ENCODE measurements at regions not wholly inside any gene's neighbourhood (a gene's known extent, or its start where the extent isn't known, plus 50 kb on each side); places are given as distances from the start of the nearest gene placed in this dataset.
"Not testable (repeated sequence)": the region's sequence is repeated elsewhere in the genome, so short reads cannot be mapped to it uniquely, and the experiment has no call there.

- DNase-seq (ENCODE audit: low spot score): not testable (repeated sequence)
Observed at GRCh38 chr10:46645110-46645509, 66.2 kb downstream of the SYT15 start.

- DNase-seq (ENCODE audit: low spot score): not testable (repeated sequence)
Observed at GRCh38 chr10:46646132-46646531, 67.2 kb downstream of the SYT15 start.

DNA sequence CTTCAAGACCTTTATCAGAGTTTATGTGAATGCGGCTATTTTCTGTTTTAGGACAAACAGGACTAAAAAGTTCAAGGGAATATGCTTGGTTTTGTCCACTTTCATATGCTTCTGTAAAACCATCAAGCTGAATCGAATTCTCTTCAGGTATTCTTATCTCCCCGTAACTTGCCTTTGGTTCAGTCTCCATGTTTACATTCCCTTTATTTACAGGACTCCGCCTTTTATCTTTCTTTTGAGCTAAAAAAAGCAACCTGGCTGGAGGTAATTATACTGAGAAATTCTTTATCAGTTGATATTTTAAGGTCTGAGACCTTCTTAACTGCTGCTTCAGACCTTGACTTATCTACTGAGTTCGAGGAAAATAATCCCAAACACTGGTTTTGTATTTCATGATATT lies 72.0 kb downstream of the SYT15 start:
- not testable (repeated sequence) for DNase-seq (ENCODE audit: low spot score)

DNA sequence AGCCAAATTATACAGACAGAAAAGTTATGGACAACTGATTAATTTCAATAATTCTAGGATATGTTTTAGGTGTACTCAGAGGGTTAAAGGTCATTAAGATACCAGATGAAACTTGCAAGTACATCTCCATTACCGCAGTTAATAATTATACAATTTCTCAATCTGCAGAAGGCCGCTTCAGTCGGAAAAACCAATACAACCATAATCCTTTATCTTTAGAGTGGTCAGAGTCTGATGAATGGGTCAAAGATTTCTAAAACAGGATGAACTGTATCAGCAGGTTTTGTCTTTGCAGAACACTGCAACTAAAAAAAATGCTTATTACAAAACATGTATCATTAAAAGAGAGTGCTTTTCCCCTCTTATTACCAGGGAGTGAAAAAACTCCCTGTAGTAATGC lies 78.5 kb downstream of the SYT15 start:
- not testable (repeated sequence) for DNase-seq (ENCODE audit: low spot score)

GRCh38 chr10:46660027-46660834 lies 81.3 kb downstream of the SYT15 start:
- DNase-seq (ENCODE audit: low spot score): not testable (repeated sequence)

DNA sequence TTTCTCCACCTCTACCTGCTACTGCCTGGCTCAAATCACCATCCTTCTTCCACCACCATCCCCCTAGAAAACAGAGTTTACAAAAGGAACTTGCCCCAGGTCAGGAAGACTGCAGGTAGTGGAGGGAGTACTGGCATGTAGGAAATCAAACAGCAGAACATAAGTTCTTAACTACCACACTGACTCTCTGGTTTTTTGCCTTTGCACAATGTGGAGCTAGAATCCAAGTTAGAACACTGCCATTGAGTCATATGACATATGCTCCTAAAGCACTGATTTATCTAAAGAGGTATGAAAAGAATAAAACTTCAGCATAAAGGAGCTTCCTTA lies 81.9 kb downstream of the SYT15 start:
- DNase-seq (ENCODE audit: low spot score): not testable (repeated sequence)

GRCh38 chr10:46665536-46665935 lies 86.6 kb downstream of the SYT15 start:
- not testable (repeated sequence) for DNase-seq (ENCODE audit: low spot score)

DNA sequence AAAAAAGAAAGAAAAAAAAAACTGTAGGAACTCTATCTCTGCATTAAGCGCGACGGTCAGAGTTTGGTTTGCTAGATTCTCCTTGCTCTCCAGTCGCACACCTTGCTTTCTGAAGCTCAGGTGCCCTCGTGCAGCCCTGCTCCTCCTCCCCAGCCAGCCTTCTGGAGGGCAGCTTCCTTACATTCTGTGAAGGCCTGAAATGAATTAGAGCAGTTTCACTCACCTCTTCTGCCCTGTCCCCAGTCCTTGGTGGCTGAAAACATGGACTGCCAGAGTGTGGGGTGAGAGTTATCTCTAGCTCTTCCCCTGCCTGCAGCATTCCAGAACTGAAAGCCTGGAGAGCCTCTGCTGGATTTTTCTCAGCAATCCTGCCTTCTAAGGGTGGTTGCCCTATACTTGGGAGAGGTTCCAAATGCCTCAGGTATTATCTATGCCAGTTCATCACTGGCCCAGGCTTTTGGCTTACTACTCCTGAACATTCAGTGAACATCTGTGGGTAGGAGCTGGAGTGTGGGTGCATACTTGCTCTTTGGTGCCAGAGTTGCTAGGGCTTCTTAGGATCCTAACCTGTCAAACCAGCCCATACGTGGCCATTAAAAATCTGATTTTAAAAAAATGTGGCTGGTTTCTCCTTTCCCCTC lies 89.5 kb downstream of the SYT15 start:
- DNase-seq (ENCODE audit: low spot score): not testable (repeated sequence)

GRCh38 chr10:46677836-46678435 lies 99.0 kb downstream of the SYT15 start:
- not testable (repeated sequence) for DNase-seq (ENCODE audit: low spot score)

DNA sequence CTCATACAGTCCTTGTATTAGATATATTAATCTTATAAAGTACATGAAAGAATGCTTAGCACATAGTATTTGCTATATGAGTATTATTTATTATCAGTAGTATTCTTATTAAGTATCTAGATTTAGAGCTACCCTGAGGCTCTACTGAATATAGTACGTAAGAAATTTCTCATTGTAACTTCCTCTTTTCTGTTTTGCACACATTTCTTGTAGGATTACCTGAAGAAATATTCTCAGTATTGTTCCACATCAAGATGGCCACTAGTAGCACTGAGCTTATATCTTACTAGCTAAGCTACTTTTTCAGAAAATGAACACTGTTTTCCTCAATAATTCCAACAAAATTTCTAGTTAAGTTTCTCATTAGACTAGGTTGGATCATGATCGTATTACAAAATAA lies 112.5 kb downstream of the SYT15 start:
- not testable (repeated sequence) for DNase-seq (ENCODE audit: low spot score)

DNA sequence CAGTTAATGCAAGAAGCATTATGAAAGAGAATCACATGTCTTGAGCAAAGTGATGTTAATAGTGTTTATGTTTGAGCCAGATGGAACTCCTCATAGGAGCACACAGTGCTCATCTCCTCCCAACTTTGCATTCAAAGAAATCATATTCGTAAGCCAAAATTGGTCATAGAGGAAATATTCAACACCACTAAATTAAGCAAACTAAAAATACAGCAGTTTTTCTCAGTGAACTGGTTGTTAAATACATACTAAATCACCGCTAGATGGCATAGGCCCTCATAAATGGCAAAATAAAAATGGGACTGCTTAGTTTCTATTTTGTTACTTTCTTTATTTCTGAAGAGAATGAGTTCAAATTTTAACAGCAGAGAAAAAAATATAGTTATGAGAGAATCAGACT lies 114.3 kb downstream of the SYT15 start:
- DNase-seq (ENCODE audit: low spot score): not testable (repeated sequence)

- not testable (repeated sequence) for DNase-seq (ENCODE audit: low spot score)
Observed at GRCh38 chr10:46717264-46717663, 138.3 kb downstream of the SYT15 start.

GRCh38 chr10:46718014-46718413 lies 139.1 kb downstream of the SYT15 start:
- not testable (repeated sequence) for DNase-seq (ENCODE audit: low spot score)

DNA sequence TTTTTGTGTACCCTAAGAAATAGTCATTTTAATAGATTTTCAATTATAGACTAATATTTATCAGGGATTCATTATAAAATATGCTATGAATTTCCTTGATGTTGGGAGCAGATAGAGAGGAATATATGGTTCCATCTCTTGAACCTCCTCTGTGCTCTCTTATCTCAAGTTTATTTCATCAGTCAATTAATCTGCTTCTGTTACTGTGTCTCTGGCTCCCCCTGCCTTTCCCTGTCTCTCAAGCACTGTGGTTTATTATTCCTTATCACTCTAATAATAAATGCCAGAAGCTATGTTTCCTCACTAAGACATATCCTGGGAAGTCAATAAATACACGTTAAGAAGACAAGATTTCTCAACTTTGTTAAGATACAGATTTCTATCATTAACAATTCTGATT lies 141.5 kb downstream of the SYT15 start:
- not testable (repeated sequence) for DNase-seq (ENCODE audit: low spot score)

GRCh38 chr10:46720811-46721518 lies 142.0 kb downstream of the SYT15 start:
- not testable (repeated sequence) for DNase-seq (ENCODE audit: low spot score)

DNA sequence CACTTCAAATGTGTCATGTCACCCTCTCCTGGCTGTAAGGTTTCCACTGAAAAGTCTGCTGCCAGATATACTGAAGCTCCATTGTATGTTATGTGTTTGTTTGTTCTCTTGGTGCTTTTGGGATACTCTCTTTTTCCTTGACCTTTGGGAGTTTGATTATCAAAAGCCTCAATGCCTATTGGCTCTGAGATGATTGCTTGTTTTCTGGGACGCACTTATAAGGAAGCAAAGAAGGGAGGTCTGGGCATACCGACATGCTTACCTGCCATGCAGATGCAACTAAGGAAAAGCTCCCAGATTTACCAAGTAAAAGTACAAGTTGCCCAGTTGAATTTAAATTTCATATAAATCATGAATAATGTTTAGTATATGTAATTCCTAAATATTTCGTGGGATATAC lies 145.3 kb downstream of the SYT15 start:
- not testable (repeated sequence) for DNase-seq (ENCODE audit: low spot score)

- not testable (repeated sequence) for DNase-seq (ENCODE audit: low spot score)
Observed at GRCh38 chr10:46728359-46728758, 149.4 kb downstream of the SYT15 start.

DNA sequence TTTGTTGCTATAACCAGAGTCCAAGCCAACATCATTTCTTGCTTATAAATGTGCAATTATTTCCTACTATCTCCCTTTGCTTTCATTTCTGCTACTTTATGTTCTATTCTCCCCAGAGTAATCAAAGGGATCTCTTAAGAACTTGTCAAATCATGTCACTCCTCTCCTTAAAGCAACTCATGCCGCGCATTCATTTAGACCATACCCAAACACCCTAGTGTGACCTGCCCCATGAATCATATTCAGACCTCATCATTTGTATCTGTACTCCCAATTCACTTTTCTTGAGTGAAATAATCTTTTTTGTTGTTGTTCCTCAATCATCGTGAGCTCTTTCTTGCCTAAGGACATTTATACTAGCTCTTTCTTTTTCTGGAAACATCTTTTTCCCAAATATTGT lies 151.8 kb downstream of the SYT15 start:
- DNase-seq (ENCODE audit: low spot score): not testable (repeated sequence)

GRCh38 chr10:46733635-46734261 lies 154.8 kb downstream of the SYT15 start:
- not testable (repeated sequence) for DNase-seq (ENCODE audit: low spot score)

- DNase-seq (ENCODE audit: low spot score): not testable (repeated sequence)
Observed at GRCh38 chr10:46734262-46734642, 155.3 kb downstream of the SYT15 start.

DNA sequence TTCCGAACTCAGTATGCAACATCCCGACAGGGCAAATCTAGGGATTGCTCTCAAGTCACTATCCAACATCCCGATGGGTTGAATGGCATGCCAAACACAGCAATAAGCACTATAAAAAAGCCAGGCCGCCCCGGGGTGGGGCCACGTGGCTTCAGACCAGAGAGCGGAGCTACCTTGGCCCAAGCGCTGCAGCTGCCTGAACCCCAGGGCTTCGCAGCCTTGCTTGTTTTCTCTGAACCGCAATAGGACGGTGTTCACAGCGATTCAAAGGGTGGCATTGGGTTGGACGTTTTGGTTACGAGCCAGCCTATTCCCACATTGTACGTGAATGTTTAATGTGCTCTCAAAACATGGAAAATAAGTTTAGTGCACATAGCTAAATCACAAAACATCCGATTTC lies 161.0 kb downstream of the SYT15 start:
- DNase-seq (ENCODE audit: low spot score): not testable (repeated sequence)

- DNase-seq (ENCODE audit: low spot score): not testable (repeated sequence)
Observed at GRCh38 chr10:46740368-46740767, 161.4 kb downstream of the SYT15 start.

Measured in AG08395 (cell line).